CD4-positive, alpha-beta T cell treated with Interferon alpha-2 for 1 hour (primary cell): ENCODE measurements at regions not wholly inside any gene's neighbourhood (a gene's known extent, or its start where the extent isn't known, plus 50 kb on each side); places are given as distances from the start of the nearest gene placed in this dataset.

Experiments
- DNase-seq, 2 donors: peaks; one replicate each; pipeline ENCODE4 v3.0.0-alpha.2; 2020 to 2022

- DNase-seq, result no peak
Measured at GRCh38 chr12:59929110-59929509, 333.3 kb downstream of the SLC16A7 start.

DNA sequence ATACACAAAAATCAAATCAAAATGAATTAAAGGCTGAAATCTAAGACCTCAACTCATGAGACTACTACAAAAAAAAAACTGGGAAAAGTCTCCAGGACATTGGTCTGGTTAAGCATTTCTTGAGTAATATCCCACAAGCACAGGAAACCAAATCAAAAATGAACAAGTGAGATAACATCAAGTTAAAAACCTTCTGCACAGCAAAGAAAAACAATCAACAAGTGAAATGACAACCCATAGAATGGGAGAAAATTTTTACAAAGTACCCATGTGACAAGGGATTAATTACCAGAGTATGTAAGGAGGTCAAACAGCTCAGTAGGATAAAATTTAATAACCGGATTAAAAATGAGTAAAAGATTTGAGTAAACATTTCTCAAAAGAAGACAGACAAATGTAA, 338.7 kb downstream of the SLC16A7 start:
- DNase-seq, result no peak

DNA sequence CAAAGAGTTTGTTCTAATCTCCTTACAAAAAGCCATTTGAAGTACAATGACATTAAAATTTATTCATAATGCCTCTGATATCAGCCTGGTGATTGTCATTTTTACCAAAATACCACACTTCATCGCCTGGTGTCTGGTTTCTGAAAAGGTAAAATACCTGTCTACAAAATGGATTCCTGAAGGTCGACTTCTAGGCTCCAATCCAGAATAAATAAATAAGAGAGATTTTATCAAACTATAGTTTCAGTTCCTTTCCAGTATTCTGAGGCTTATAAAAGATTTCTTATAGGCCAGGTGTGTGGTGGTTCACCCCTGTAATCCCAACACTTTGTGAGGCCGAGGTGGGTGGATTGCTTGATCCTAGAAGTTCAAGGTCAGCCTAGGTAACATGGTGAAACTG, 340.7 kb downstream of the SLC16A7 start:
- DNase-seq, result no peak

- no peak for DNase-seq
Measured at GRCh38 chr12:59937148-59937547, 341.3 kb downstream of the SLC16A7 start.

GRCh38 chr12:59938190-59938962, 342.5 kb downstream of the SLC16A7 start:
- DNase-seq, result no peak

- DNase-seq, result no peak
Measured at GRCh38 chr12:59940631-59941342, 345.0 kb downstream of the SLC16A7 start.

DNA sequence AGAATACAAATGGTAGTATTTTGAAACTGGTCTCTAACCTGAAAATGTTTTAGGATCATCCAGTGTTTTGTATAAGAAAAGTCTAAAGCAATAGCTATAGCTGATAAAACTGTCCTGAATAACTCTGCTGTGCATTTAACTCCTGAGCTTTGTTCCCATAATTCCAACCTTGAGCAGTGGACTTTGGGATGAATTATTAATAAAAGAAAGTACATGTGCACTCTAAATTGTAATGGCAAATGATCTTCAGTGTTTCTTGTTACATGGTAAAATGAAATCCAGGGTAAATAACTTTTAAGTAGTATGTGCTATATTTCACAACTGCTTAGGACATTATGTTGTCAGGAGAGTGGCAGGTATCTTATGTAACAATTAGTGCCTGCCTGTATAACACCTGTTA, 345.6 kb downstream of the SLC16A7 start:
- DNase-seq, result no peak

DNA sequence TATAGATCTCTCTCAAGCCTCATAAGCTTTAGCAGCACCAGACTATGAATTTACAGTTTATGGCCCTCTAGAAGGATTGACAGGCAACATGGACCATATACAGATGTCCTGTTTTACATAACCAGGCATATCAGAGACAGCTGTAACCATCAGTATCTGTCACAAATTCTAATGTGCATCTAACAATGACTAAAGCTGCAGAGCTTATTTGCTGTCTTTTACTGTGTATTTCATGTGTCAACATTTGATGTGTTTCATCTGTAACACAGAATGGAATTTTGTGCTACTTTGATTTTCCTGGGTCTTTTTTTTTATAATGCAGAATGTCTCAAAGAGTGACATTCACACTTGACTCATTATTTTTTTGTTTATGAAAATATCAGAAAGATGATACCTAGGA, 348.3 kb downstream of the SLC16A7 start:
- no peak for DNase-seq

- DNase-seq, result no peak
Measured at GRCh38 chr12:59946635-59947034, 350.8 kb downstream of the SLC16A7 start.

DNA sequence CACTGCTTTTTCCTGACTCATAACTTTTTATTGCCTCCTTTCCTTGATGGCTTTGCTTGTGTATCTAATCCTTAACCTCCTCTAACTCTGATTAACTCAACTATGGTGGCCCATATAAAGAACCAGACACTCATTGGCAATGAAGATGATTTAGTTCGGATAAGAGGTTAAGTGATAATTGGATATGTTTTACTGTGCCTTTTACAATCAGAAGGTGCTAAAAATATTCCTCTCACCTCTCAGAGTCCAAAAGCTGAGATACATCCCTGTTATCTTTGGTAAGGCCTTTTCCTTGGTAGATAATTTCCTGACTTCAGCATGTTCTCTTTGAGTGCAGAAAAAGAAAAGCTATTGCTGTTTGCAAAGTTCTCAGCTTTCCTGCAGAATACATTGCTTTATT, 367.7 kb downstream of the SLC16A7 start:
- no peak for DNase-seq

- no peak for DNase-seq
Measured at GRCh38 chr12:59972905-59973304, 377.1 kb downstream of the SLC16A7 start.

- DNase-seq, result no peak
Measured at GRCh38 chr12:59973515-59973914, 377.7 kb downstream of the SLC16A7 start.

GRCh38 chr12:59977779-59978178, 381.9 kb downstream of the SLC16A7 start:
- DNase-seq, result no peak

GRCh38 chr12:59980476-59980875, 384.6 kb downstream of the SLC16A7 start:
- DNase-seq, result no peak

DNA sequence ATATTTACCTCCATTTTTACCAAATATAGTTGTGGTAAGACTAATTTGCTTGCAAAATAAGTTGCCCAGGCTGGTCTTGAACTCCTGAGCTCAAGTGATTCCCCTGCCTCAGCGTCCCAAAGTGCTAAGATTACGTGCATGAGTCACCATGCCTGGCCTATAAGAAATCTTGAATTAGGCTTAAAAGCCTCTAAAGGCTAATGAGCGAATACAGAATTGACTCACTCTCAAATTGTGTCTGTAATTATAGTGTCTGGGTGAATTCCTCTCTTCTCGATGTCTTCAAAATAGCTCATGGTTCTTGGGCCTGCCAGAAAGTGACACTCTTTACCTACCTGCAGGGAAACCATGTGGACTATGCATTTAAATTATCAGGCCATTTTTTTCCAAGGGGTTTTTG, 403.5 kb downstream of the SLC16A7 start:
- DNase-seq, result no peak

GRCh38 chr12:60010486-60010885, 414.7 kb downstream of the SLC16A7 start:
- no peak for DNase-seq

DNA sequence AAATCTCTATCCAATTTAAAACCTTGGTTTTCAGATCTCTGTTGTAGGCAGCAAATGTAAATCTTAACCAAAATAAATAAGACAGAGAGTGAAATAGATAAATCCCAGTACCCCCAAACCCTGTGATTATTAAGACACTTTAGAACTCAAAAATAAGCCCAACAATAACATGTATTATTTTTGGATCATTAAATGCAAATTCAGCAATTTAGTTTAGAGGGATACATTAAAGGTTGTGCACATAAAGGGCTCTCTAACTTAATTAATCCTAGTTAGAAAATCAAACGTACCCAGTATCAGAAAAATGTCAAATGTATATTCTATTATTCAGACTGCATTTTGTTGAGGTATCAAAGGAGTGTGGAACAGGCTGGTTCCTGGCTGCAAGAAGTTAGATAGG, 416.8 kb downstream of the SLC16A7 start:
- no peak for DNase-seq

GRCh38 chr12:60014436-60014835, 418.6 kb downstream of the SLC16A7 start:
- no peak for DNase-seq

DNA sequence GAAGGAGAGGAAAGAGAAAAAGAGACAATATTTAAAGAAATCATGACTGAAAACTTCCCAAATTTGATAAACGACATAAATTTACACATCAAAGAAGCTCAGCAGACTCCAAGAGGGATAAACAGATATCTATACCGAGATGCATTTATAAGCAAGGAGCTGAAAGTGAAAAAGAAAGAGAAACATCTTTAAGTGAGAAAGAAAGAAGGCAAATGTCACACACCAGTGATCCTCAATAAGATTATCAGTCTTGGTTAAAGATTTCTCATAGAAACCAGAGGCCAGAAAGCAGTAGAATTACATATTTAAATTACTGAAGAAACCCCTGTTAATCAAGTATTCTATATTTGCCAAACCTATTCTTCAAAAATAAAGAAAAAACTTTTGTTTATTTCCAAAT, 424.2 kb downstream of the SLC16A7 start:
- DNase-seq, result no peak

DNA sequence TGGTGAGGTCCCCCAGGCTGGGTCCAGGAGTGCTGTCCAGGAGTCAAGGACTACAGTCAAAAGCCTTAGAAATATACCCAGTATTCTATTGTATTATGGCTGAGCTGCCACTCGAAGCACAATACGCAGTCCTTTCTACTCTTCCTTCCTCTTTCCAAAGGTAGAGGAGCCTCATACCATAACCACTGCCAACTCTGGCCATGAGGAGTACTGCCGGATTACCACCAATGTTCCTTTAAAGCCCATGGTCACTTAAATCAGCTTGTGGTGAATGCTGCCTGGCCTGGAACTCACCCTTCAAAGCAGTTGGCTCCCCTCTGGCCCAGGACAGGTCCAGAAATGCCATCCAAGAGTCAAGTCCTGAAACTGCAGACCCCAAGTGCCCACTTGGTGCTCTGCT, 425.4 kb downstream of the SLC16A7 start:
- no peak for DNase-seq

- DNase-seq, result no peak
Measured at GRCh38 chr12:60027266-60027665, 431.4 kb downstream of the SLC16A7 start.

DNA sequence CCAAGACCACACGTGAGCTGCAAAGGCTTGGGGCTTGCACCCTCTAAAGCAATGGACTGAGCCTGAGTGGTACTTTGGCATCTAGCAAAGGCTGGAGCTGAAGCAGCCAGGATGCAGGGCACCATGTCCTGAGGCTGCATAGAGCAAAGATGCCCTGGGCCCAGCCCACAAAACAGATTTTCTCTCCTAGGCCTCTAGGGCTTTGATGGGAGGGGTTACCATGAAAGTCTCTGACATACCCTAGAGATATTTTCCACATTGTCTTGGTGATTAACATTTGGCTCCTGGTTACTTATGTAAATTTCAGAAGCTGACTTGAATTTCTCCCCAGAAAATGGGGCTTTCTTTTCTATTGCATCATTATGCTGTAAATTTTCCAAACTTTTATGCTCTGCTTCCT, 438.3 kb downstream of the SLC16A7 start:
- no peak for DNase-seq

GRCh38 chr12:60035835-60036234, 440.0 kb downstream of the SLC16A7 start:
- DNase-seq, result no peak

DNA sequence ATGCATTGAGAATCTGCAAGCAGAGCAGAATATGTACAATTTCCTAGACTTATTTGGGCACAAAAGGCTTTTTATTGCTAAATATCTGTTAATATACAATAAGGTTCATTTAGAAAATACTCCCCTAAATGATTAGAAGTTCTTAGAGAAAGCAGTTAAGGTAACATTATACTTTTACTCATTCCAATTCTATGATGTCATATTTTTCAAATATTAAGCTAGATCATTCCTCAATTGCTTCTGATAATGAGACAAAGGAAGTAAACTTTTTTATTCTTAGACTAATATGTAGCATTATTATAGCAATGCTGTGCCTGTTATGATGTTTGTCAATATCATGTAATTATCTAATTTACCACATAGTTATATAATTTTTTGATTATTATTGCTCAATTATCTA, 447.0 kb downstream of the SLC16A7 start:
- DNase-seq, result no peak

DNA sequence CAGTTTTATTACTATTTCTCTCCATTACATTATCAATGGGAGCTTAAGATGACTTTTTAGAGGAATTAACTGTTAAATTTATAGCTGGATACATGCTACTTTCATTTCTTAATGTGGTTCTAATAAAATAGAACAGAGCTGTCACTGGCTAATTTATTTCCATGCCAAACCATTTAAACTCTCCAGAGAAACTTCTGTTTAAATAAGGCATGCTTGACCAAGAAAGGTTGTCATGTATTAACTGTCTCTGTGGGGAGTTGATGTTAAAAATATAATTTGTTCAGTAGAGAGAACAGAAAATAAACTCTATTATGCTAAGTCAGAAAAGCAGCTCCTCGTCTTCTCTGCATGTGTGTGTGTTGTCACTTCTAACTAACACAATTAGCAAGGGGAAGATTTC, 447.4 kb downstream of the SLC16A7 start:
- no peak for DNase-seq
